CD14-positive monocyte (primary cell): ENCODE measurements at regions not wholly inside any gene's neighbourhood (a gene's known extent, or its start where the extent isn't known, plus 50 kb on each side); places are given as distances from the start of the nearest gene placed in this dataset.

Source experiments
- DNase-seq, 3 donors: peaks; one replicate each; pipeline ENCODE4 v3.0.0-alpha.2; 2011 to 2022
- H2AFZ ChIP-seq: 2 replicates; pipeline ENCODE4 v1.6.0; 2012; ENCODE audit warnings: mild to moderate bottlenecking, low read depth, low read length, inconsistent platforms; ENCODE audit not compliant: insufficient read depth, poor library complexity, severe bottlenecking
- H3K27ac ChIP-seq, 2 donors: 1 replicate in 1 of 2; 2 replicates in 1 of 2; pipeline ENCODE4 v1.5.1; 2012 to 2013; ENCODE audit warnings: low read length in 2 of 2, control low read depth in 1 of 2, inconsistent platforms in 1 of 2, low read depth in 1 of 2, mild to moderate bottlenecking in 1 of 2
- H3K27me3 ChIP-seq, 2 donors: one replicate each; pipeline versions ENCODE4 v1.6.0 to v1.6.1; 2011 to 2013; ENCODE audit warnings: low read length in 2 of 2; ENCODE audit not compliant: control insufficient read depth in 2 of 2, insufficient read depth in 2 of 2
- H3K36me3 ChIP-seq, 2 donors: replicated peaks in 1 of 2; 1 replicate in 1 of 2; 2 replicates in 1 of 2; pipeline versions ENCODE4 v1.5.1 to v1.6.1; 2012 to 2013; ENCODE audit warnings: low read length in 2 of 2, control low read depth in 1 of 2, inconsistent platforms in 1 of 2, mild to moderate bottlenecking in 1 of 2; ENCODE audit not compliant: insufficient read depth in 2 of 2, control insufficient read depth in 1 of 2
- H3K4me1 ChIP-seq, 2 donors: 1 replicate in 1 of 2; 2 replicates in 1 of 2; pipeline versions ENCODE4 v1.5.1 to v1.6.1; 2012 to 2013; ENCODE audit warnings: low read length in 2 of 2, control low read depth in 1 of 2, inconsistent platforms in 1 of 2, mild to moderate bottlenecking in 1 of 2, moderate library complexity in 1 of 2; ENCODE audit not compliant: insufficient read depth in 2 of 2, control insufficient read depth in 1 of 2
- H3K4me2 ChIP-seq: replicated peaks from 2 replicates; pipeline ENCODE3; 2012; ENCODE audit warnings: low read length, moderate library complexity, mild to moderate bottlenecking; ENCODE audit not compliant: poor library complexity, severe bottlenecking; ENCODE audit errors: extremely low read depth
- H3K4me3 ChIP-seq, 3 experiments: fragments of 200-600 bp in 1 of 3; sonication (generic) in 1 of 3; replicated peaks in 1 of 3; 1 replicate in 2 of 3; 2 replicates in 1 of 3; pipeline ENCODE4 v1.5.1; 2011 to 2013; ENCODE audit warnings: low read length in 3 of 3, mild to moderate bottlenecking in 3 of 3, control low read depth in 2 of 3, low read depth in 2 of 3, inconsistent platforms in 1 of 3, moderate library complexity in 1 of 3
- H3K79me2 ChIP-seq: 2 replicates; pipeline ENCODE4 v1.6.0; 2012; ENCODE audit warnings: mild to moderate bottlenecking, control low read depth, inconsistent platforms, low read length, moderate library complexity; ENCODE audit not compliant: insufficient read depth
- H3K9ac ChIP-seq: 2 replicates; pipeline ENCODE4 v1.6.0; 2017; ENCODE audit warnings: low read length, mild to moderate bottlenecking; ENCODE audit not compliant: insufficient read depth, poor library complexity, severe bottlenecking
- H3K9me3 ChIP-seq, 2 donors: replicated peaks in 1 of 2; 1 replicate in 1 of 2; 2 replicates in 1 of 2; pipeline versions ENCODE4 v1.5.1 to v1.6.1; 2012 to 2013; ENCODE audit warnings: low read length in 2 of 2, control low read depth in 1 of 2; ENCODE audit not compliant: control insufficient read depth in 1 of 2, insufficient read depth in 1 of 2
- H4K20me1 ChIP-seq: 2 replicates; pipeline ENCODE4 v1.6.0; 2012; ENCODE audit warnings: mild to moderate bottlenecking, low read length, control low read depth, moderate library complexity; ENCODE audit not compliant: insufficient read depth
- H3K27ac Mint-ChIP-seq, 7 donors: one replicate each; pipeline ENCODE4 v1.8.0; 2020; ENCODE audit warnings: mild to moderate bottlenecking in 7 of 7, mixed read lengths in 7 of 7, moderate library complexity in 6 of 7, inconsistent platforms in 2 of 7
- H3K27me3 Mint-ChIP-seq, 3 donors: one replicate each; pipeline ENCODE4 v1.8.0; 2021 to 2022; ENCODE audit warnings: low read depth in 3 of 3, mild to moderate bottlenecking in 3 of 3, mixed read lengths in 3 of 3, moderate library complexity in 3 of 3, inconsistent platforms in 1 of 3
- H3K36me3 Mint-ChIP-seq, 2 donors: one replicate each; pipeline ENCODE4 v1.8.0; 2020; ENCODE audit warnings: mixed read lengths in 2 of 2, inconsistent platforms in 1 of 2, mild to moderate bottlenecking in 1 of 2
- H3K4me1 Mint-ChIP-seq: one replicate; pipeline ENCODE4 v1.8.0; 2020; ENCODE audit warnings: mild to moderate bottlenecking, mixed read lengths
- H3K4me3 Mint-ChIP-seq, 2 donors: one replicate each; pipeline ENCODE4 v1.8.0; 2020; ENCODE audit warnings: mild to moderate bottlenecking in 2 of 2, mixed read lengths in 2 of 2, moderate library complexity in 1 of 2
- H3K9me3 Mint-ChIP-seq, 7 donors: one replicate each; pipeline ENCODE4 v1.8.0; 2020 to 2022; ENCODE audit warnings: mixed read lengths in 7 of 7, mild to moderate bottlenecking in 6 of 7, moderate library complexity in 6 of 7, inconsistent platforms in 2 of 7
- CTCF ChIP-seq: fragments of 200-600 bp; IDR thresholded peaks from one replicate; pipeline ENCODE4 v1.8.0; 2022; ENCODE audit warnings: antibody characterized with exemption, mild to moderate bottlenecking
- WGBS: methylation state at CpG from one replicate; pipeline ENCODE4 v1.1.5; 2013; ENCODE audit warnings: missing lambda C conversion rate; ENCODE audit not compliant: insufficient coverage; 5-methylcytosine and 5-hydroxymethylcytosine counted together
- intact Hi-C, 2 donors: fragments of 100-400 bp; cut with micrococcal nuclease; formaldehyde crosslinking; loops; one replicate each; pipeline versions ENCODE4 v1.15.0 to v1.15.1; 2023

- no peak overlapping the region for H3K9ac ChIP-seq
- no peak overlapping the region for H2AFZ ChIP-seq
- Mint-ChIP-seq H3K9me3 (peaks cover 0 to 6% (median 3%) of the 10 kb centered on the region in 7 donors), H3K27ac (no peak overlapping the region), H3K4me1 (no peaks in the 10 kb centered on the region), H3K4me3 (no peak overlapping the region), H3K27me3 (peaks cover 0 to 3% (median 0%) of the 10 kb centered on the region in 3 donors), H3K36me3 (no peaks in the 10 kb centered on the region)
- no peaks in the 10 kb centered on the region for H3K36me3 ChIP-seq
- H3K9me3 ChIP-seq, result peaks cover 0 to 3% of the 10 kb centered on the region in 2 donors
- no CpG with 5 or more reads among the region's 1 CpG for WGBS
- intact Hi-C loops, result no loop called here
- TF ChIP-seq CTCF, result no peak
- H3K27ac ChIP-seq, result no peak overlapping the region
- H4K20me1 ChIP-seq, result no peaks in the 10 kb centered on the region
- H3K4me2 ChIP-seq, result no peak overlapping the region
- H3K4me1 ChIP-seq, result no peaks in the 10 kb centered on the region
- no peaks in the 10 kb centered on the region for H3K27me3 ChIP-seq
- H3K4me3 ChIP-seq, result no peak overlapping the region
- no peaks in the 10 kb centered on the region for H3K79me2 ChIP-seq
- DNase-seq, result no peak
Measured at GRCh38 chr2:156691014-156691413, 254.8 kb downstream of the GPD2 start.

- no peak overlapping the region for H3K27ac Mint-ChIP-seq
- peaks cover 0 to 1% (median 0%) of the 10 kb centered on the region in 7 donors for H3K9me3 Mint-ChIP-seq
- no peak overlapping the region for H3K27ac ChIP-seq
- no peaks in the 10 kb centered on the region for H3K36me3 Mint-ChIP-seq
- H3K27me3 Mint-ChIP-seq, result peaks cover 0 to 3% (median 0%) of the 10 kb centered on the region in 3 donors
- no peaks in the 10 kb centered on the region for H3K27me3 ChIP-seq
- no peaks in the 10 kb centered on the region for H3K4me1 ChIP-seq
- H3K4me3 Mint-ChIP-seq, result no peak overlapping the region
- H3K4me2 ChIP-seq, result no peak overlapping the region
- no peaks in the 10 kb centered on the region for H3K9me3 ChIP-seq
- no peak for DNase-seq
- no peaks in the 10 kb centered on the region for H3K36me3 ChIP-seq
- WGBS, result 94% methylated on average over 3 of the region's 4 CpGs
- no peaks in the 10 kb centered on the region for H3K79me2 ChIP-seq
- no peak overlapping the region for H3K4me3 ChIP-seq
- no peak for TF ChIP-seq CTCF
- no peaks in the 10 kb centered on the region for H4K20me1 ChIP-seq
- intact Hi-C loops, result no loop called here
- no peaks in the 10 kb centered on the region for H3K4me1 Mint-ChIP-seq
- no peak overlapping the region for H2AFZ ChIP-seq
- no peak overlapping the region for H3K9ac ChIP-seq
Measured at GRCh38 chr2:156695020-156695419, 258.8 kb downstream of the GPD2 start.
